ENCODE measurements at regions not wholly inside any gene's neighbourhood (a gene's known extent, or its start where the extent isn't known, plus 50 kb on each side); places are given as distances from the start of the nearest gene placed in this dataset.

DNA sequence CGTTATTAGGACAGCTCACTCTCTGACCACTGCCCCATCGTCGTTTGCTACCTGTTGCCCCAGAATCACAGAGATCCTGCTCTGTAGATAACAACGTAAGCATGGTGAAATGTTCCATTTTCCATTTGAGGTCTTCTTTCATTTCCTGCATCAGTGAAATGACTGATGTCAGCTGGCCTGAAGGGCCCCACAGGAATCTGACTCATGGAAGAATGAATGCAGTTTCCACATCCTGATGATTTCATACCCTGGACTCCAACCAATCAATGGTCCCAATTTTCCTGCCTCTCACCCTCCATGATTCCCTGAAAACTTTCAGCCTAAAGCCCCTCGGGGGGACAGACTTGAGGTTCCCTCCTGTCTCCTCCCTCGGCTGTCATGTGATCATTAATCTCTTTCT lies 394.4 kb upstream of the CDH4 start:
- Histone ChIP-seq H4K8ac (ENCODE audit: extremely low read depth, insufficient read depth, low read length) (no peak overlapping the region), H2BK5ac (ENCODE audit: low read depth, low read length) (no peak overlapping the region)

More for the DNA sequence above, 394.4 kb upstream of the CDH4 start:
- FAIRE-seq (no peak), DNase-seq (ENCODE audit: low read depth in 1 of 2, low spot score in 2 of 2) (no peak)
- Histone ChIP-seq H3K36me3 (ENCODE audit: control insufficient read depth in 2 of 4, insufficient read depth in 4 of 4, low read length in 3 of 4) (no peaks in the 10 kb centered on the region), H3K14ac (ENCODE audit: insufficient read length) (no peak overlapping the region), H3K23me2 (ENCODE audit: low read depth, low read length) (no peaks in the 10 kb centered on the region), H2BK20ac (ENCODE audit: low read length) (no peak overlapping the region), H2BK12ac (ENCODE audit: low read depth, low read length) (no peak overlapping the region), H3K79me1 (ENCODE audit: low read depth, low read length) (no peaks in the 10 kb centered on the region), H3K56ac (replicated peaks; ENCODE audit: insufficient read length, low read depth, low read length) (no peak overlapping the region), H2BK120ac (replicated peaks; ENCODE audit: low read depth, low read length) (no peak overlapping the region), H3K4me2 (ENCODE audit: insufficient read depth in 1 of 2, low read depth in 2 of 2, low read length in 2 of 2) (no peak overlapping the region), H4K5ac (ENCODE audit: insufficient read length, low read depth, low read length) (no peak overlapping the region), H2BK15ac (ENCODE audit: low read length) (no peak overlapping the region), H3K4me3 (ENCODE audit: extremely low read depth in 1 of 4, insufficient read depth in 2 of 4, low read depth in 3 of 4, low read length in 4 of 4) (no peak overlapping the region), H3K18ac (ENCODE audit: extremely low read depth, low read length) (no peak overlapping the region), H3K27ac (ENCODE audit: low read depth, low read length) (no peak overlapping the region), H2AFZ (ENCODE audit: low read length) (no peak overlapping the region), H4K91ac (replicated peaks; ENCODE audit: insufficient read length, low read length) (no peak overlapping the region), H3K9me3 (ENCODE audit: insufficient read depth in 2 of 2, low read depth in 1 of 2, low read length in 1 of 2) (peaks cover 0 to 3% of the 10 kb centered on the region in 2 experiments; a peak in 1 of 4 replicates), H3K79me2 (ENCODE audit: control insufficient read depth in 1 of 2, insufficient read depth in 2 of 2, low read length in 2 of 2) (no peaks in the 10 kb centered on the region), H3K4ac (replicated peaks; ENCODE audit: insufficient read length, low read depth, low read length) (no peak overlapping the region), H2AK5ac (ENCODE audit: low read depth, low read length) (no peak overlapping the region), H3K23ac (ENCODE audit: insufficient read length) (no peak overlapping the region), H4K20me1 (replicated peaks in 1 of 2; ENCODE audit: control insufficient read depth in 1 of 2, insufficient read depth in 2 of 2, low read length in 2 of 2) (no peaks in the 10 kb centered on the region), H3K9ac (replicated peaks in 1 of 4; ENCODE audit: extremely low read depth in 1 of 4, low read depth in 3 of 4, low read length in 3 of 4) (no peak overlapping the region), H3K27me3 (replicated peaks in 1 of 4; ENCODE audit: control insufficient read depth in 3 of 4, extremely low read depth in 1 of 4, insufficient read depth in 3 of 4, low read length in 3 of 4) (no peaks in the 10 kb centered on the region; a peak in 1 of 7 replicates), H3K4me1 (replicated peaks in 1 of 4; ENCODE audit: control insufficient read depth in 3 of 4, insufficient read depth in 4 of 4, low read length in 3 of 4) (no peaks in the 10 kb centered on the region)
- no peak for TF ChIP-seq JUND (IDR thresholded peaks at IDR 0.05; ENCODE audit: low read length)
- no peak for TF ChIP-seq SIX5 (IDR thresholded peaks at IDR 0.05; ENCODE audit: low read depth, low read length)
- TF ChIP-seq PHF8 (conservative IDR thresholded peaks at IDR 0.05; ENCODE audit: low read depth, low read length) = no peak
- CTCF ChIA-PET (ENCODE audit: partially characterized antibody) = interaction anchor here (1.0 to 2.6 kb wide), 4 partner anchors 46 to 800 kb away, joined by 3 to 7 read pairs (median 4); no protein-coding TSS in a partner anchor
- POLR2A ChIA-PET (ENCODE audit: partially characterized antibody) = no interaction called here
- 79% methylated on average over 6 of the region's 6 CpGs; no CpG with 5 or more reads in 1 of the 2 experiments for WGBS, 2 experiments (ENCODE audit: extremely low coverage in 1 of 2, insufficient coverage in 1 of 2, insufficient read length in 1 of 2, insufficient replicate concordance in 2 of 2, low coverage in 1 of 2, low lambda C conversion rate in 2 of 2, missing lambda C conversion rate in 1 of 2)

Data from H1 (cell line).